ENCODE measurements at regions not wholly inside any gene's neighbourhood (a gene's known extent, or its start where the extent isn't known, plus 50 kb on each side); places are given as distances from the start of the nearest gene placed in this dataset.

DNA sequence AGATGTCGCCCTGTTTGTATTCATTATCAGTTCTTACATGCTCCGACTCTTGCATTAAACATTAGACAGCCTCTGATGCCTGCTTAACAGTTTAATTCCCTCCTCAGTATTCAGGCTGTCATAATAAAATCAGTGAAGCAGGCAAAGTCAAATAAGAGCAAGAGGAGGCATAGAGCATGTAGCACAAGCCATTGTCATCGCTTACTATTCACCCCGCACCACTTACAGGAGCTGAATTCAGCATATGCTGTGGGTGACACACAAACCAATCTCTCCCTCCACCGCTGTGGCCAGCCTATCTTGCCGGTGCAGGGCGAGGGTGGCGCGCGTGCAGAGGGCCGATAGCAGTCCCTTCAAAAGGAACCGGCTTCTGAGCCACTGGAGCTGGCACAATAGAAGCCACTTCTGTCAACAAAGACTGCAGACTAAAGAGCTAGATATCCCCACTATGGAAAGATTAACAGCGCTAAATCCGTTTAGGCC lies 433.2 kb upstream of the MGMT start:
- TF ChIP-seq POLR2AphosphoS5 (IDR thresholded peaks at IDR 0.05; ENCODE audit: low read depth, low read length) (no peak), SIN3A (IDR thresholded peaks at IDR 0.05; ENCODE audit: borderline replicate concordance, insufficient read depth, low read length) (no peak)

DNA sequence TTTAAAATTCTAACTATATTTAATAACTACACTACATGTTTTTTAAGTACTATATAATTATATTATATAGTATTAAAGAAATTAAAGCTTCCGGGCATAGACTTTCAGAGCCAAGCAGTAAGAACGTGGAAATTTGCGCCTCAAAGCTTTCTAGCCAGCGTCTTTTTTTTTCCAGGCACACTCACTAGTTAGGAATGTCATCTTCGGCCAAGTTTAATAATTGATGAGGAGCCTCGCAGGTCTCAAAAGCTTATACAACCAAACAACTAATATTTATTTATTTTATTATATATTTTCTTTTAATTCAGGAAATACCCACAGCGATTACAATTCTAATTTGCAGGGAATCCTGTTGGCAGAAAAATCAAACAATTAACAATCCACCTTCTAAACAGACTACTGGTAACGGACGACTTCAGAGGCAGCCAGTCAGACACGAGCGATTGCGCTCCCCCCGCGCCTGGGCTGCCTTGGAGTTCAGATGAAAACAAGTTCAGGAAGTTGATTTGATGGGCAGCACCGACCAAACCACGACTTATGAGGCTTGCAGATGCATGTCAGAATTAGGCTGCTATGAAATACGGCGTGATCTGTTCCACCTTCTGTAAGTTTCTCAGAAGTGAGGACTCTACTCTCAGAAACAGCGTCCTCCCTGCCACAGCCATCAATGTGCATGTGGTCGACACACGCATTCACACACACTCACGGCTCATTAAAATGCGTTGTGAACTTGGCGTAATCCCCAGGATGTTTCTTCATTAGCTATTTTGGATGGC lies 431.8 kb upstream of the MGMT start:
- no peak for TF ChIP-seq REST (IDR thresholded peaks at IDR 0.05; ENCODE audit: insufficient read depth in 1 of 2, low read depth in 2 of 2, low read length in 2 of 2)
- TF ChIP-seq TAF1 (IDR thresholded peaks at IDR 0.05; ENCODE audit: borderline replicate concordance, insufficient read depth, low read length) = no peak
- no peak for TF ChIP-seq SIN3A (IDR thresholded peaks at IDR 0.05; ENCODE audit: borderline replicate concordance, insufficient read depth, low read length)
- TF ChIP-seq POLR2AphosphoS5 (IDR thresholded peaks at IDR 0.05; ENCODE audit: low read depth, low read length) = no peak
- TF ChIP-seq FOXP2 (optimal IDR thresholded peaks at IDR 0.05; ENCODE audit: borderline replicate concordance, extremely low read depth, extremely low read length, insufficient read depth) = no peak

DNA sequence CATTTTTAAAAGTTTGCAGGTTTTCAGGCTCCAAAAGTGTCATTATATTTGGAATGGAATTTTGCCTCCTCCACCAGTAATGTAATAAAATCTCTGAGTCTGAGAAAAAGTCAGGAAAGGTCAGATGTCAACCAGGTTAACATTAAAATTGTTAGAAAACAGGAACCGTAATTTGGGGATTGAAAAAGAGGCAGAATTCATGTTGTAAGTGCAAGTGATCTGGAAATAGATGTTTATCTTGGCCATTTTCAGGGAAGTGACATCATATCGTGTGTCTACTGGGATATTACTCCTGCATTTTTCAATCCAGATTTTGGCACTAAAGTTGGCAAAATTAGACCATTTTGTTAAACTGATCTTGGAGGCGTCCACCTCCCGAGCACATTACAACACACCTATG lies 428.5 kb upstream of the MGMT start:
- TF ChIP-seq REST (IDR thresholded peaks at IDR 0.05; ENCODE audit: insufficient read depth in 1 of 2, low read depth in 2 of 2, low read length in 2 of 2) (no peak), FOXP2 (optimal IDR thresholded peaks at IDR 0.05; ENCODE audit: borderline replicate concordance, extremely low read depth, extremely low read length, insufficient read depth) (no peak), TAF1 (IDR thresholded peaks at IDR 0.05; ENCODE audit: borderline replicate concordance, insufficient read depth, low read length) (no peak), POLR2AphosphoS5 (IDR thresholded peaks at IDR 0.05; ENCODE audit: low read depth, low read length) (no peak), SIN3A (IDR thresholded peaks at IDR 0.05; ENCODE audit: borderline replicate concordance, insufficient read depth, low read length) (no peak)

DNA sequence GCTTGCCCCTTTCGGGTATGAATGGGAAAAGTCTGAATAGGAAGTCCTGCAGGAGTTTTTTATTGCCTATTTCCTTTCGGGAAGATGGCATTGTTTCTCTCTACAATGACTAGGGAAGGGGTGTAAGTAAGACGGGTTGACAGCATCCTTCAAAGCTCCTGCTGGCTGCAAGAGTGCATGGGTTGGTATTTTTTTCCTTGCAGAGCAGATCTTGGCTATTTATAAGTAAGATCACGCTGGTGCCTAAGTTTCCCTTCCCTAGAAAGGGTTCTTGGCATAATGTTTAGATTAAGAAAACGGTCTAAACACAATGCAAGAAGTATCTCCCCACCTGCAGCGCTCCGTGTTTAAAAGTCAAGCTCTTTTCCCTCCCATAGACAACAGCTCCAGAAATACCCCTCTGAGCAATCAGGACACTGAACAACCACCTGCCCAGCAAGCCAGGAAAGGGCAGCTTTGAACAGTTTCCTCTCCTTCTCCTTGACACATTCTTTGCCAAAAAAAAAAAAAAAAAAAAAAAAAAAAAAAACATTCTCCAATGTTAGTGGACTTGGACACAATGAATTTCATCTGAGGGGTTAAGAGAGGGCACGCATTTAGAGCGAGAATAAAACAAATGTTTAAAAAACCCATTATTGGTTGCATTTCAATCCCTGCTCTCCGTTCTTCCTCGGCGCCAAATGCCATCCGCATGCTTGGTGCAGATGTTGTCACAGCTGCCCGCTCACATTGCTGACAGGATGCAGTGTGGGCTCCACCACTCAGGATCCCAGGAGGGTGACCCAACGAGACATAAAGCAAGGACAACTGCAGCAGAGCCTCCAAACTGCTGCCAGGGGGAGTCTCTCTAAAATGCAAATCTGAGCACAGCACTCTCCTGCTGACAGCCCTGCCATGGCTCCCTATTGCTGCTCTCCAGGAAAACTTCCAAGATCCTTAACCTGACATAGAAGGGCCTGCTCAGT lies 427.4 kb upstream of the MGMT start:
- TF ChIP-seq SIN3A (IDR thresholded peaks at IDR 0.05; ENCODE audit: borderline replicate concordance, insufficient read depth, low read length) (no peak), REST (IDR thresholded peaks at IDR 0.05; ENCODE audit: insufficient read depth in 1 of 2, low read depth in 2 of 2, low read length in 2 of 2) (no peak), POLR2AphosphoS5 (IDR thresholded peaks at IDR 0.05; ENCODE audit: low read depth, low read length) (no peak), FOXP2 (optimal IDR thresholded peaks at IDR 0.05; ENCODE audit: borderline replicate concordance, extremely low read depth, extremely low read length, insufficient read depth) (no peak), TAF1 (IDR thresholded peaks at IDR 0.05; ENCODE audit: borderline replicate concordance, insufficient read depth, low read length) (no peak)

GRCh38 chr10:129040377-129040776 lies 426.7 kb upstream of the MGMT start:
- TF ChIP-seq REST (IDR thresholded peaks at IDR 0.05; ENCODE audit: insufficient read depth in 1 of 2, low read depth in 2 of 2, low read length in 2 of 2) = no peak

All from PFSK-1 (cell line).